H1 (cell line): ENCODE measurements at regions not wholly inside any gene's neighbourhood (a gene's known extent, or its start where the extent isn't known, plus 50 kb on each side); places are given as distances from the start of the nearest gene placed in this dataset.

ENCODE experiments used
- CTCF ChIA-PET: fragments of 300-600 bp; sonication (Branson Sonifier 250); formaldehyde crosslinking; loops from one replicate; lab custom pipeline; 2021; ENCODE audit not compliant: partially characterized antibody; lab: Charles Lee
- POLR2A ChIA-PET: fragments of 300-600 bp; sonication (Branson Sonifier 250); formaldehyde crosslinking; loops from one replicate; lab custom pipeline; 2021; ENCODE audit warnings: inconsistent platforms; ENCODE audit not compliant: partially characterized antibody; lab: Charles Lee
- DNase-seq, 2 experiments: peaks; one replicate each; pipeline versions ENCODE4 v3.0.0 to v3.0.0-alpha.2; 2010 to 2022; ENCODE audit warnings: low spot score in 2 of 2, low read depth in 1 of 2, mixed read lengths in 1 of 2
- FAIRE-seq: peaks from 2 replicates; lab custom pipeline; 2011; peaks lifted over from hg19 to GRCh38; lab: Jason Lieb, UNC
- H2AFZ ChIP-seq: 2 replicates; pipeline ENCODE4 v1.8.1; 2012; ENCODE audit warnings: low read length, inconsistent platforms
- H2AK5ac ChIP-seq: 2 replicates; pipeline ENCODE4 v1.6.1; 2013; ENCODE audit warnings: low read depth, low read length
- H2BK120ac ChIP-seq: replicated peaks from 2 replicates; pipeline ENCODE3; 2013; ENCODE audit warnings: low read depth, low read length, inconsistent platforms
- H2BK12ac ChIP-seq: 2 replicates; pipeline ENCODE4 v1.6.1; 2013; ENCODE audit warnings: low read depth, low read length
- H2BK15ac ChIP-seq: 2 replicates; pipeline ENCODE4 v1.6.1; 2013; ENCODE audit warnings: low read length
- H2BK20ac ChIP-seq: 2 replicates; pipeline ENCODE4 v1.6.1; 2013; ENCODE audit warnings: low read length
- H2BK5ac ChIP-seq: 2 replicates; pipeline ENCODE4 v1.6.1; 2013; ENCODE audit warnings: low read depth, low read length
- H3K14ac ChIP-seq: 2 replicates; pipeline ENCODE4 v1.6.1; 2013; ENCODE audit warnings: inconsistent platforms; ENCODE audit not compliant: insufficient read length
- H3K18ac ChIP-seq: 2 replicates; pipeline ENCODE4 v1.6.1; 2013; ENCODE audit warnings: low read length; ENCODE audit errors: extremely low read depth
- H3K23ac ChIP-seq: 2 replicates; pipeline ENCODE4 v1.6.1; 2013; ENCODE audit warnings: inconsistent platforms; ENCODE audit not compliant: insufficient read length
- H3K23me2 ChIP-seq: 2 replicates; pipeline ENCODE4 v1.6.1; 2013; ENCODE audit warnings: low read depth, low read length
- H3K27ac ChIP-seq: 2 replicates; pipeline ENCODE4 v1.6.1; 2011; ENCODE audit warnings: low read depth, low read length, inconsistent platforms
- H3K27me3 ChIP-seq, 4 experiments: replicated peaks in 1 of 4; 1 replicate in 1 of 4; 2 replicates in 3 of 4; pipeline versions ENCODE4 v1.6.1 to v1.8.1; 2011 to 2013; ENCODE audit warnings: low read length in 3 of 4, mild to moderate bottlenecking in 3 of 4, inconsistent platforms in 2 of 4, mixed read lengths in 2 of 4, moderate library complexity in 1 of 4; ENCODE audit not compliant: control insufficient read depth in 3 of 4, insufficient read depth in 3 of 4; ENCODE audit errors: extremely low read depth in 1 of 4
- H3K36me3 ChIP-seq, 4 experiments: 2 replicates each; pipeline versions ENCODE4 v1.6.1 to v1.8.1; 2011 to 2013; ENCODE audit warnings: mild to moderate bottlenecking in 4 of 4, low read length in 3 of 4, moderate library complexity in 2 of 4, control low read depth in 1 of 4, inconsistent platforms in 1 of 4; ENCODE audit not compliant: insufficient read depth in 4 of 4, control insufficient read depth in 2 of 4
- H3K4ac ChIP-seq: replicated peaks from 2 replicates; pipeline ENCODE3; 2013; ENCODE audit warnings: low read length, low read depth, mixed read lengths, inconsistent platforms; ENCODE audit not compliant: insufficient read length
- H3K4me1 ChIP-seq, 4 experiments: replicated peaks in 1 of 4; 1 replicate in 1 of 4; 2 replicates in 3 of 4; pipeline versions ENCODE4 v1.6.1 to v1.8.1; 2011 to 2013; ENCODE audit warnings: low read length in 3 of 4, inconsistent platforms in 2 of 4, mixed read lengths in 1 of 4; ENCODE audit not compliant: insufficient read depth in 4 of 4, control insufficient read depth in 3 of 4
- H3K4me2 ChIP-seq, 2 experiments: 2 replicates each; pipeline versions ENCODE4 v1.6.1 to v1.8.1; 2011 to 2013; ENCODE audit warnings: low read depth in 2 of 2, low read length in 2 of 2, control low read depth in 1 of 2, inconsistent platforms in 1 of 2, mild to moderate bottlenecking in 1 of 2; ENCODE audit not compliant: insufficient read depth in 1 of 2
- H3K4me3 ChIP-seq, 4 experiments: fragments of 200-600, 300-600 bp in 1 of 4; sonication (generic), shearing (Covaris generic), sonication (Bioruptor Twin) in 1 of 4; 2 replicates each; pipeline versions ENCODE4 v1.5.1 to v1.8.1; 2011 to 2016; ENCODE audit warnings: low read length in 4 of 4, low read depth in 3 of 4, control low read depth in 2 of 4, inconsistent platforms in 2 of 4, mild to moderate bottlenecking in 2 of 4, mixed read lengths in 1 of 4, moderate library complexity in 1 of 4; ENCODE audit not compliant: insufficient read depth in 2 of 4; ENCODE audit errors: extremely low read depth in 1 of 4
- H3K56ac ChIP-seq: replicated peaks from 2 replicates; pipeline ENCODE3; 2013; ENCODE audit warnings: low read depth, mild to moderate bottlenecking, mixed read lengths, low read length, inconsistent platforms; ENCODE audit not compliant: insufficient read length
- H3K79me1 ChIP-seq: 2 replicates; pipeline ENCODE4 v1.6.1; 2013; ENCODE audit warnings: low read depth, low read length, control low read depth
- H3K79me2 ChIP-seq, 2 experiments: 2 replicates each; pipeline versions ENCODE4 v1.6.1 to v1.8.1; 2012 to 2013; ENCODE audit warnings: low read length in 2 of 2, mild to moderate bottlenecking in 2 of 2, inconsistent platforms in 1 of 2; ENCODE audit not compliant: insufficient read depth in 2 of 2, control insufficient read depth in 1 of 2
- H3K9ac ChIP-seq, 4 experiments: replicated peaks in 1 of 4; 1 replicate in 1 of 4; 2 replicates in 3 of 4; pipeline versions ENCODE4 v1.6.1 to v1.8.1; 2011 to 2013; ENCODE audit warnings: low read depth in 3 of 4, low read length in 3 of 4, control low read depth in 2 of 4, mild to moderate bottlenecking in 2 of 4, moderate library complexity in 2 of 4, inconsistent platforms in 1 of 4; ENCODE audit errors: extremely low read depth in 1 of 4
- H3K9me3 ChIP-seq, 2 experiments: 2 replicates each; pipeline versions ENCODE4 v1.6.1 to v1.8.1; 2012 to 2013; ENCODE audit warnings: mild to moderate bottlenecking in 2 of 2, moderate library complexity in 2 of 2, control low read depth in 1 of 2, inconsistent platforms in 1 of 2, low read depth in 1 of 2, low read length in 1 of 2, mixed read lengths in 1 of 2; ENCODE audit not compliant: insufficient read depth in 2 of 2
- H4K20me1 ChIP-seq, 2 experiments: replicated peaks in 1 of 2; 2 replicates each; pipeline versions ENCODE3 to v1.8.1; 2011 to 2013; ENCODE audit warnings: inconsistent platforms in 2 of 2, low read length in 2 of 2, mild to moderate bottlenecking in 1 of 2; ENCODE audit not compliant: insufficient read depth in 2 of 2, control insufficient read depth in 1 of 2
- H4K5ac ChIP-seq: 2 replicates; pipeline ENCODE4 v1.6.1; 2013; ENCODE audit warnings: low read length, low read depth, mixed read lengths, inconsistent platforms; ENCODE audit not compliant: insufficient read length
- H4K8ac ChIP-seq: 2 replicates; pipeline ENCODE4 v1.8.0; 2013; ENCODE audit warnings: mild to moderate bottlenecking, moderate library complexity, low read length, inconsistent platforms; ENCODE audit not compliant: insufficient read depth; ENCODE audit errors: extremely low read depth
- H4K91ac ChIP-seq: replicated peaks from 2 replicates; pipeline ENCODE3; 2013; ENCODE audit warnings: low read length, mixed read lengths, inconsistent platforms; ENCODE audit not compliant: insufficient read length
- CEBPB ChIP-seq: IDR thresholded peaks from 2 replicates; pipeline ENCODE4 v1.6.1; 2012; ENCODE audit warnings: low read depth, low read length
- KDM5A ChIP-seq: fragments of 200-600 bp; IDR thresholded peaks from 2 replicates; pipeline ENCODE4 v1.7.1; 2012; ENCODE audit warnings: mild to moderate bottlenecking, low read length, inconsistent platforms, mixed read lengths
- RNF2 ChIP-seq: fragments of 200-900, 300-1000 bp; sonication (generic); IDR thresholded peaks from 2 replicates; pipeline ENCODE4 v1.7.1; 2016; ENCODE audit warnings: borderline replicate concordance, low read depth, mild to moderate bottlenecking, antibody characterized with exemption, low read length; ENCODE audit not compliant: poor library complexity, severe bottlenecking; ENCODE audit errors: missing control alignments
- RXRA ChIP-seq: IDR thresholded peaks from 2 replicates; pipeline ENCODE4 v1.6.1; 2011; ENCODE audit warnings: low read depth, mild to moderate bottlenecking, low read length, moderate library complexity; ENCODE audit not compliant: insufficient read depth
- SIRT6 ChIP-seq: IDR thresholded peaks from one replicate; pipeline ENCODE4 v1.7.1; 2012; ENCODE audit warnings: low read length, inconsistent platforms
- SP1 ChIP-seq: IDR thresholded peaks from 2 replicates; pipeline ENCODE4 v1.6.1; 2011; ENCODE audit warnings: low read depth, low read length
- SUZ12 ChIP-seq: fragments of 200-600 bp; sonication (generic); IDR thresholded peaks from 2 replicates; pipeline ENCODE4 v1.6.1; 2012; ENCODE audit warnings: mild to moderate bottlenecking, inconsistent platforms, low read length, moderate library complexity, mixed read lengths
- TBP ChIP-seq: IDR thresholded peaks from 2 replicates; pipeline ENCODE4 v1.6.1; 2011; ENCODE audit warnings: low read depth, low read length, improper control_type of control experiment
- TEAD4 ChIP-seq: IDR thresholded peaks from 2 replicates; pipeline ENCODE4 v1.6.1; 2012; ENCODE audit warnings: low read depth, low read length, inconsistent platforms, mixed read lengths
- WGBS, 2 experiments: shearing (Covaris generic) in 1 of 2; methylation state at CpG; one replicate each; pipeline versions ENCODE4 v1.1.6 to v1.1.7; 2013 to 2015; ENCODE audit warnings: low lambda C conversion rate in 2 of 2, mixed read lengths in 2 of 2, inconsistent platforms in 1 of 2, low coverage in 1 of 2, missing lambda C conversion rate in 1 of 2; ENCODE audit not compliant: insufficient replicate concordance in 2 of 2, insufficient coverage in 1 of 2, insufficient read length in 1 of 2; ENCODE audit errors: extremely low coverage in 1 of 2, missing lambda C conversion rate in 1 of 2; 5-methylcytosine and 5-hydroxymethylcytosine counted together

- Histone ChIP-seq H3K23me2 (no peaks in the 10 kb centered on the region), H3K4me1 (no peaks in the 10 kb centered on the region), H2AK5ac (no peak overlapping the region), H2BK120ac (no peak overlapping the region), H3K9ac (no peak overlapping the region), H3K27ac (no peak overlapping the region), H4K20me1 (no peaks in the 10 kb centered on the region), H2AFZ (no peak overlapping the region), H3K56ac (no peak overlapping the region), H3K23ac (no peak overlapping the region), H3K36me3 (no peaks in the 10 kb centered on the region), H3K79me2 (no peaks in the 10 kb centered on the region), H4K91ac (no peak overlapping the region), H2BK12ac (no peak overlapping the region), H3K79me1 (no peaks in the 10 kb centered on the region), H3K9me3 (no peaks in the 10 kb centered on the region), H2BK15ac (no peak overlapping the region), H2BK5ac (no peak overlapping the region), H4K8ac (no peak overlapping the region), H3K4ac (no peak overlapping the region), H3K14ac (no peak overlapping the region), H3K18ac (no peak overlapping the region), H3K4me3 (no peak overlapping the region), H2BK20ac (no peak overlapping the region), H3K4me2 (no peak overlapping the region), H3K27me3 (no peaks in the 10 kb centered on the region), H4K5ac (no peak overlapping the region)
- ChIA-PET CTCF (interaction anchor here (0.7 to 1.6 kb wide), 3 partner anchors 22 to 270 kb away, joined by 3 to 5 read pairs (median 3); no protein-coding TSS in a partner anchor), POLR2A (interaction anchor here (1.0 to 1.1 kb wide), 2 partner anchors 34 to 38 kb away, joined by 3 read pairs; no protein-coding TSS in a partner anchor)
- 82% methylated on average over 5 of the region's 5 CpGs; no CpG with 5 or more reads in 1 of the 2 experiments for WGBS, 2 experiments
- DNase-seq (no peak), FAIRE-seq (no peak)
- no peak for TF ChIP-seq RNF2
- TF ChIP-seq TBP = no peak
- no peak for TF ChIP-seq TEAD4
- TF ChIP-seq SIRT6 = no peak
- TF ChIP-seq KDM5A = no peak
- no peak for TF ChIP-seq CEBPB
- no peak for TF ChIP-seq RXRA
- no peak for TF ChIP-seq SUZ12
- TF ChIP-seq SP1 = no peak
These were observed 68.2 kb upstream of the APC start for GRCh38 chr5:112669328-112669963.
